Adipocyte (in vitro differentiated cells): ENCODE measurements at regions not wholly inside any gene's neighbourhood (a gene's known extent, or its start where the extent isn't known, plus 50 kb on each side); places are given as distances from the start of the nearest gene placed in this dataset.

ENCODE experiments used
- DNase-seq: peaks from one replicate; pipeline ENCODE4 v3.0.0-alpha.2; 2015; ENCODE audit warnings: low read depth
- H3K27me3 ChIP-seq: replicated peaks from 2 replicates; pipeline ENCODE4 v1.7.0; 2013; ENCODE audit warnings: mild to moderate bottlenecking, low read length, moderate library complexity; ENCODE audit not compliant: control insufficient read depth, insufficient read depth
- H3K36me3 ChIP-seq: 2 replicates; pipeline ENCODE4 v1.7.0; 2013; ENCODE audit warnings: low read length, mild to moderate bottlenecking, moderate library complexity; ENCODE audit not compliant: control insufficient read depth, insufficient read depth, severe bottlenecking
- H3K4me1 ChIP-seq: 2 replicates; pipeline ENCODE4 v1.7.0; 2013; ENCODE audit warnings: mild to moderate bottlenecking, low read length, moderate library complexity; ENCODE audit not compliant: control insufficient read depth, insufficient read depth
- H3K4me3 ChIP-seq: 2 replicates; pipeline ENCODE4 v1.7.0; 2013; ENCODE audit warnings: mild to moderate bottlenecking, low read length, moderate library complexity
- H3K9ac ChIP-seq: 2 replicates; pipeline ENCODE4 v1.7.0; 2013; ENCODE audit warnings: mild to moderate bottlenecking, low read length, moderate library complexity
- H3K9me3 ChIP-seq: 2 replicates; pipeline ENCODE4 v1.7.0; 2013; ENCODE audit warnings: mild to moderate bottlenecking, low read length, moderate library complexity; ENCODE audit not compliant: control insufficient read depth

- Histone ChIP-seq H3K36me3 (no peaks in the 10 kb centered on the region), H3K9ac (no peak overlapping the region), H3K4me1 (peaks cover 16% of the 10 kb centered on the region), H3K27me3 (peaks cover 2% of the 10 kb centered on the region), H3K9me3 (no peaks in the 10 kb centered on the region), H3K4me3 (no peak overlapping the region)
- DNase-seq: no peak
These were observed 190.1 kb downstream of the SCP2D1 start for GRCh38 chr20:19003366-19004336.

GRCh38 chr20:19004975-19005374, 191.4 kb downstream of the SCP2D1 start:
- H3K36me3 ChIP-seq: no peaks in the 10 kb centered on the region
- no peak overlapping the region for H3K4me3 ChIP-seq
- H3K4me1 ChIP-seq: peaks cover 12% of the 10 kb centered on the region

GRCh38 chr20:19008497-19008896, 194.9 kb downstream of the SCP2D1 start:
- no peaks in the 10 kb centered on the region for H3K36me3 ChIP-seq
- peaks cover 27% of the 10 kb centered on the region for H3K4me1 ChIP-seq
- H3K9me3 ChIP-seq: no peaks in the 10 kb centered on the region
- H3K9ac ChIP-seq: no peak overlapping the region
- DNase-seq: no peak
- H3K27me3 ChIP-seq: peaks cover 2% of the 10 kb centered on the region
- no peak overlapping the region for H3K4me3 ChIP-seq

More at GRCh38 chr20:19004975-19005374, 191.4 kb downstream of the SCP2D1 start:
- peaks cover 2% of the 10 kb centered on the region for H3K27me3 ChIP-seq
- H3K9me3 ChIP-seq: no peaks in the 10 kb centered on the region
- no peak overlapping the region for H3K9ac ChIP-seq
- no peak for DNase-seq

- Histone ChIP-seq H3K27me3 (peaks cover 2% of the 10 kb centered on the region), H3K4me3 (no peak overlapping the region), H3K9me3 (no peaks in the 10 kb centered on the region), H3K4me1 (peaks cover 22% of the 10 kb centered on the region), H3K36me3 (no peaks in the 10 kb centered on the region), H3K9ac (no peak overlapping the region)
- DNase-seq: no peak
These were observed 195.6 kb downstream of the SCP2D1 start for GRCh38 chr20:19009081-19009688.

- Histone ChIP-seq H3K9me3 (peaks cover 3% of the 10 kb centered on the region), H3K9ac (peak overlapping the region; percentile 47), H3K4me3 (peak overlapping the region; percentile 15), H3K36me3 (no peaks in the 10 kb centered on the region), H3K27me3 (peaks cover under 1% of the 10 kb centered on the region), H3K4me1 (peaks cover 24% of the 10 kb centered on the region)
- peak; percentile 32 for DNase-seq
These were observed 199.1 kb downstream of the SCP2D1 start for GRCh38 chr20:19012676-19013075.

- DNase-seq: no peak
- no peaks in the 10 kb centered on the region for H3K36me3 ChIP-seq
- peaks cover 24% of the 10 kb centered on the region for H3K4me1 ChIP-seq
- H3K4me3 ChIP-seq: no peak overlapping the region
- H3K9me3 ChIP-seq: peaks cover 3% of the 10 kb centered on the region
- H3K9ac ChIP-seq: no peak overlapping the region
- H3K27me3 ChIP-seq: no peaks in the 10 kb centered on the region
These were observed 198.5 kb upstream of the SLC24A3 start for GRCh38 chr20:19013907-19014306.

GRCh38 chr20:19015351-19016139, 196.9 kb upstream of the SLC24A3 start:
- Histone ChIP-seq H3K4me1 (peaks cover 24% of the 10 kb centered on the region), H3K27me3 (no peaks in the 10 kb centered on the region), H3K4me3 (no peak overlapping the region), H3K9me3 (peaks cover 3% of the 10 kb centered on the region), H3K36me3 (no peaks in the 10 kb centered on the region), H3K9ac (no peak overlapping the region)
- DNase-seq: no peak

- Histone ChIP-seq H3K9me3 (peaks cover 5% of the 10 kb centered on the region), H3K9ac (no peak overlapping the region), H3K4me3 (no peak overlapping the region), H3K4me1 (peaks cover 24% of the 10 kb centered on the region), H3K27me3 (no peaks in the 10 kb centered on the region), H3K36me3 (no peaks in the 10 kb centered on the region)
- DNase-seq: no peak
These were observed 196.3 kb upstream of the SLC24A3 start for GRCh38 chr20:19016140-19016497.

GRCh38 chr20:19017104-19017690, 195.2 kb upstream of the SLC24A3 start:
- Histone ChIP-seq H3K9me3 (peaks cover 10% of the 10 kb centered on the region), H3K4me3 (no peak overlapping the region), H3K9ac (no peak overlapping the region), H3K27me3 (no peaks in the 10 kb centered on the region), H3K36me3 (no peaks in the 10 kb centered on the region), H3K4me1 (peaks cover 21% of the 10 kb centered on the region)
- DNase-seq: no peak

GRCh38 chr20:19018881-19019280, 193.6 kb upstream of the SLC24A3 start:
- peaks cover 8% of the 10 kb centered on the region for H3K4me1 ChIP-seq
- H3K36me3 ChIP-seq: no peaks in the 10 kb centered on the region
- H3K9ac ChIP-seq: no peak overlapping the region
- DNase-seq: no peak
- no peak overlapping the region for H3K4me3 ChIP-seq
- peaks cover 10% of the 10 kb centered on the region for H3K9me3 ChIP-seq
- no peaks in the 10 kb centered on the region for H3K27me3 ChIP-seq
